ENCODE measurements at regions not wholly inside any gene's neighbourhood (a gene's known extent, or its start where the extent isn't known, plus 50 kb on each side); places are given as distances from the start of the nearest gene placed in this dataset.

- ATAC-seq = no peak
- 79 to 81% methylated on average over 4 of the region's 4 CpGs for WGBS, 2 donors (ENCODE audit: low coverage in 1 of 2)
- no peak overlapping the region for H3K27ac ChIP-seq
Observed at GRCh38 chr20:40612247-40612646, 76.8 kb downstream of the MAFB start.

GRCh38 chr20:40610730-40611129, 78.3 kb downstream of the MAFB start:
- Histone ChIP-seq H3K27ac (no peak overlapping the region), H3K36me3 (no peaks in the 10 kb centered on the region), H3K4me3 (no peak overlapping the region), H3K27me3 (peaks cover 12% of the 10 kb centered on the region), H3K9me3 (no peaks in the 10 kb centered on the region), H3K4me1 (no peaks in the 10 kb centered on the region)
- 63 to 68% methylated on average over 2 to 3 of the region's 3 CpGs for WGBS, 2 donors (ENCODE audit: low coverage in 1 of 2)
- no peak for ATAC-seq
- no peak for TF ChIP-seq EP300 (IDR thresholded peaks at IDR 0.05)
- TF ChIP-seq POLR2A (IDR thresholded peaks at IDR 0.05) = no peak
- TF ChIP-seq POLR2AphosphoS5 (IDR thresholded peaks at IDR 0.05) = no peak
- no peak for TF ChIP-seq CTCF (IDR thresholded peaks at IDR 0.05)

More at GRCh38 chr20:40612247-40612646, 76.8 kb downstream of the MAFB start:
- TF ChIP-seq EP300 (IDR thresholded peaks at IDR 0.05) (no peak), POLR2A (IDR thresholded peaks at IDR 0.05) (no peak), CTCF (IDR thresholded peaks at IDR 0.05) (no peak), POLR2AphosphoS5 (IDR thresholded peaks at IDR 0.05) (no peak)
- H3K27me3 ChIP-seq = peaks cover 12% of the 10 kb centered on the region
- H3K4me1 ChIP-seq = no peaks in the 10 kb centered on the region
- H3K4me3 ChIP-seq = no peak overlapping the region
- no peaks in the 10 kb centered on the region for H3K36me3 ChIP-seq
- no peaks in the 10 kb centered on the region for H3K9me3 ChIP-seq

GRCh38 chr20:40607927-40608326, 81.1 kb downstream of the MAFB start:
- Histone ChIP-seq H3K9me3 (no peaks in the 10 kb centered on the region), H3K27me3 (peaks cover 27% of the 10 kb centered on the region), H3K4me3 (no peak overlapping the region), H3K27ac (no peak overlapping the region), H3K36me3 (no peaks in the 10 kb centered on the region), H3K4me1 (no peaks in the 10 kb centered on the region)
- no peak for TF ChIP-seq EP300 (IDR thresholded peaks at IDR 0.05)
- TF ChIP-seq POLR2AphosphoS5 (IDR thresholded peaks at IDR 0.05) = no peak
- TF ChIP-seq POLR2A (IDR thresholded peaks at IDR 0.05) = no peak
- no peak for TF ChIP-seq CTCF (IDR thresholded peaks at IDR 0.05)
- ATAC-seq = no peak
- WGBS, 2 donors (ENCODE audit: low coverage in 1 of 2) = 89 to 90% methylated on average over 4 of the region's 5 CpGs

- TF ChIP-seq EP300 (IDR thresholded peaks at IDR 0.05) = no peak
- TF ChIP-seq POLR2AphosphoS5 (IDR thresholded peaks at IDR 0.05) = no peak
- no peak for TF ChIP-seq CTCF (IDR thresholded peaks at IDR 0.05)
- no peak for TF ChIP-seq POLR2A (IDR thresholded peaks at IDR 0.05)
- H3K4me3 ChIP-seq = no peak overlapping the region
- H3K9me3 ChIP-seq = no peaks in the 10 kb centered on the region
- H3K36me3 ChIP-seq = no peaks in the 10 kb centered on the region
- peaks cover 36% of the 10 kb centered on the region for H3K27me3 ChIP-seq
- no peaks in the 10 kb centered on the region for H3K4me1 ChIP-seq
- WGBS, 2 donors (ENCODE audit: low coverage in 1 of 2) = 0 to 38% methylated on average over 2 of the region's 2 CpGs
- ATAC-seq = no peak
- no peak overlapping the region for H3K27ac ChIP-seq
Observed at GRCh38 chr20:40606660-40607059, 82.4 kb downstream of the MAFB start.

DNA sequence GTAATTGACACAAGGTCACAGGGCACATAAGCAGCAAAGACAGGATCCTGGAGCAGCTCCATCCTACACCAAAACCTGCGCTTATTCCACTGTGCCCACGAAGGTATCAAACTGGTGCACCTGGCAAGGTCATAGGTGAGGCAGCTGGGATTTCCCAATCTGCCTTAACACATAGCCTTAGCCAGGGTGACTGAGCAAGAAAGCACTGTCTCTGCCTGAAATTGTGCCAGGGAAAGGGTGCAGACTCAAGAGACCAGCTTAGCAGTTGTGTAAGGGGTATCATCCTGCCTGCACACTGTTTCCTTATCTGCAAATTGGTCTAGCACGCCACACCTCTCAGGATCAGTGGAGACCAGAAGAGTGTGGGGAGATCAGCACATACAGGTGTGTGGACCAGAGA, 82.8 kb downstream of the MAFB start:
- Histone ChIP-seq H3K9me3 (no peaks in the 10 kb centered on the region), H3K4me3 (no peak overlapping the region), H3K27ac (no peak overlapping the region), H3K36me3 (no peaks in the 10 kb centered on the region), H3K4me1 (no peaks in the 10 kb centered on the region), H3K27me3 (peaks cover 40% of the 10 kb centered on the region)
- no peak for ATAC-seq
- no peak for TF ChIP-seq CTCF (IDR thresholded peaks at IDR 0.05)
- no peak for TF ChIP-seq EP300 (IDR thresholded peaks at IDR 0.05)
- TF ChIP-seq POLR2A (IDR thresholded peaks at IDR 0.05) = no peak
- TF ChIP-seq POLR2AphosphoS5 (IDR thresholded peaks at IDR 0.05) = no peak
- 88 to 92% methylated on average over 2 of the region's 3 CpGs for WGBS, 2 donors (ENCODE audit: low coverage in 1 of 2)
